ENCODE measurements at regions not wholly inside any gene's neighbourhood (a gene's known extent, or its start where the extent isn't known, plus 50 kb on each side); places are given as distances from the start of the nearest gene placed in this dataset.

- TF ChIP-seq CTCF (IDR thresholded peaks at IDR 0.05 in 4 of 5, conservative IDR thresholded peaks at IDR 0.05 in 1 of 5) (no peak), POLR2A (IDR thresholded peaks at IDR 0.05) (no peak)
- intact Hi-C loops (cut with DNase I; ENCODE audit: low total_unique reads) (no loop called here), in situ Hi-C loops (cut with MboI; ENCODE audit: low sequenced_read_pairs in 4 of 4) (no loop called here)
- H3K4me3 ChIP-seq: no peak overlapping the region
- no peaks in the 10 kb centered on the region for H3K9me3 ChIP-seq
- no peak overlapping the region for H3K27ac ChIP-seq
- no peak for ATAC-seq
- H3K4me1 ChIP-seq: no peaks in the 10 kb centered on the region
- H3K27me3 ChIP-seq: no peaks in the 10 kb centered on the region
- H3K36me3 ChIP-seq: no peaks in the 10 kb centered on the region
- no peak for DNase-seq
These were observed 235.6 kb downstream of the KCNA4 start for GRCh38 chr11:29781268-29781667.

GRCh38 chr11:29780756-29781155 is 236.1 kb downstream of the KCNA4 start:
- Histone ChIP-seq H3K27me3 (no peaks in the 10 kb centered on the region), H3K4me1 (no peaks in the 10 kb centered on the region), H3K9me3 (no peaks in the 10 kb centered on the region), H3K27ac (no peak overlapping the region), H3K36me3 (no peaks in the 10 kb centered on the region), H3K4me3 (no peak overlapping the region)
- ATAC-seq: no peak
- TF ChIP-seq CTCF (IDR thresholded peaks at IDR 0.05 in 4 of 5, conservative IDR thresholded peaks at IDR 0.05 in 1 of 5) (no peak), POLR2A (IDR thresholded peaks at IDR 0.05) (no peak)
- in situ Hi-C loops (cut with MboI; ENCODE audit: low sequenced_read_pairs in 4 of 4): no loop called here
- DNase-seq: no peak
- intact Hi-C loops (cut with DNase I; ENCODE audit: low total_unique reads): no loop called here

- Histone ChIP-seq H3K4me3 (no peak overlapping the region), H3K27me3 (no peaks in the 10 kb centered on the region), H3K9me3 (no peaks in the 10 kb centered on the region), H3K27ac (no peak overlapping the region), H3K36me3 (no peaks in the 10 kb centered on the region), H3K4me1 (no peaks in the 10 kb centered on the region)
- TF ChIP-seq CTCF (IDR thresholded peaks at IDR 0.05 in 4 of 5, conservative IDR thresholded peaks at IDR 0.05 in 1 of 5) (no peak), POLR2A (IDR thresholded peaks at IDR 0.05) (no peak)
- in situ Hi-C loops (cut with MboI; ENCODE audit: low sequenced_read_pairs in 4 of 4) (no loop called here), intact Hi-C loops (cut with DNase I; ENCODE audit: low total_unique reads) (no loop called here)
- DNase-seq: no peak
- no peak for ATAC-seq
These were observed 243.1 kb downstream of the KCNA4 start for GRCh38 chr11:29773656-29774264.

GRCh38 chr11:29756871-29757270 is 260.0 kb downstream of the KCNA4 start:
- in situ Hi-C loops (cut with MboI; ENCODE audit: low sequenced_read_pairs in 4 of 4) (no loop called here), intact Hi-C loops (cut with DNase I; ENCODE audit: low total_unique reads) (no loop called here)
- no peak for ATAC-seq
- Histone ChIP-seq H3K9me3 (no peaks in the 10 kb centered on the region), H3K36me3 (no peaks in the 10 kb centered on the region), H3K4me1 (no peaks in the 10 kb centered on the region), H3K4me3 (no peak overlapping the region), H3K27me3 (no peaks in the 10 kb centered on the region), H3K27ac (no peak overlapping the region)
- no peak for TF ChIP-seq CTCF (IDR thresholded peaks at IDR 0.05 in 4 of 5, conservative IDR thresholded peaks at IDR 0.05 in 1 of 5)
- TF ChIP-seq POLR2A (IDR thresholded peaks at IDR 0.05): no peak
- no peak for DNase-seq

- Histone ChIP-seq H3K4me3 (no peak overlapping the region), H3K27ac (no peak overlapping the region), H3K9me3 (no peaks in the 10 kb centered on the region), H3K27me3 (no peaks in the 10 kb centered on the region), H3K36me3 (no peaks in the 10 kb centered on the region), H3K4me1 (no peaks in the 10 kb centered on the region)
- ATAC-seq: no peak
- intact Hi-C loops (cut with DNase I; ENCODE audit: low total_unique reads): no loop called here
- TF ChIP-seq POLR2A (IDR thresholded peaks at IDR 0.05): no peak
- in situ Hi-C loops (cut with MboI; ENCODE audit: low sequenced_read_pairs in 4 of 4): no loop called here
- DNase-seq: no peak
These were observed 261.4 kb downstream of the KCNA4 start for GRCh38 chr11:29755474-29755873.
